BLaER1 (cell line): ENCODE measurements at regions not wholly inside any gene's neighbourhood (a gene's known extent, or its start where the extent isn't known, plus 50 kb on each side); places are given as distances from the start of the nearest gene placed in this dataset.
A peak's percentile ranks its signal among the peaks of the same experiment; 100 is the strongest.

Experiments
- H3K27ac ChIP-seq: shearing (Covaris generic); formaldehyde crosslinking; 2 replicates; pipeline ENCODE4 v1.8.1; 2022
- H3K27me3 ChIP-seq: shearing (Covaris generic); formaldehyde crosslinking; 2 replicates; pipeline ENCODE4 v1.8.1; 2022
- H3K36me3 ChIP-seq: shearing (Covaris generic); formaldehyde crosslinking; 2 replicates; pipeline ENCODE4 v1.8.1; 2022
- H3K4me1 ChIP-seq: shearing (Covaris generic); formaldehyde crosslinking; 2 replicates; pipeline ENCODE4 v1.8.1; 2022
- H3K4me2 ChIP-seq: shearing (Covaris generic); formaldehyde crosslinking; 2 replicates; pipeline ENCODE4 v1.8.1; 2022
- H3K4me3 ChIP-seq: shearing (Covaris generic); formaldehyde crosslinking; 2 replicates; pipeline ENCODE4 v1.8.1; 2022
- H3K9ac ChIP-seq: shearing (Covaris generic); formaldehyde crosslinking; 2 replicates; pipeline ENCODE4 v1.8.1; 2022
- H3K9me3 ChIP-seq: shearing (Covaris generic); formaldehyde crosslinking; 2 replicates; pipeline ENCODE4 v1.8.1; 2022
- H4K20me1 ChIP-seq: shearing (Covaris generic); formaldehyde crosslinking; 2 replicates; pipeline ENCODE4 v1.8.1; 2022
- Cebpa-rat ChIP-seq: shearing (Covaris generic); IDR thresholded peaks from 2 replicates; pipeline ENCODE4 v1.8.1; 2022

GRCh38 chr22:22815397-22816170 is 72.0 kb upstream of the IGLL5 start:
- H3K27ac ChIP-seq: peak overlapping the region; percentile 85
- H3K27me3 ChIP-seq: no peaks in the 10 kb centered on the region
- peak overlapping the region; percentile 51; the same call in 1 of the 2 replicates for H3K9ac ChIP-seq
- peak; percentile 48; the same call in 1 of the 2 replicates for TF ChIP-seq Cebpa-rat
- H3K4me3 ChIP-seq: 0 out of 2 replicates have a peak overlapping the region, but pooled peaks have one; percentile 7
- H4K20me1 ChIP-seq: no peaks in the 10 kb centered on the region
- no peaks in the 10 kb centered on the region for H3K36me3 ChIP-seq
- H3K4me2 ChIP-seq: peak overlapping the region; percentile 89
- H3K4me1 ChIP-seq: peaks cover 94% of the 10 kb centered on the region
- H3K9me3 ChIP-seq: no peaks in the 10 kb centered on the region

- peak overlapping the region; percentile 89 for H3K4me2 ChIP-seq
- no peaks in the 10 kb centered on the region for H4K20me1 ChIP-seq
- no peak for TF ChIP-seq Cebpa-rat
- no peaks in the 10 kb centered on the region for H3K27me3 ChIP-seq
- H3K9me3 ChIP-seq: no peaks in the 10 kb centered on the region
- H3K4me3 ChIP-seq: no peak overlapping the region
- peak overlapping the region; percentile 85 for H3K27ac ChIP-seq
- H3K4me1 ChIP-seq: peaks cover 94% of the 10 kb centered on the region
- no peak overlapping the region for H3K9ac ChIP-seq
- H3K36me3 ChIP-seq: no peaks in the 10 kb centered on the region
Observed at GRCh38 chr22:22816171-22816514, 71.5 kb upstream of the IGLL5 start.

GRCh38 chr22:22816766-22817410 is 70.7 kb upstream of the IGLL5 start:
- peak overlapping the region; percentile 75; the same call in 1 of the 2 replicates for H3K27ac ChIP-seq

GRCh38 chr22:22817468-22818201 is 70.0 kb upstream of the IGLL5 start:
- H4K20me1 ChIP-seq: no peaks in the 10 kb centered on the region
- no peaks in the 10 kb centered on the region for H3K27me3 ChIP-seq
- no peak overlapping the region for H3K9ac ChIP-seq
- no peak overlapping the region for H3K4me3 ChIP-seq
- no peak for TF ChIP-seq Cebpa-rat
- peaks cover 94% of the 10 kb centered on the region for H3K4me1 ChIP-seq
- peak overlapping the region; percentile 89 for H3K4me2 ChIP-seq
- peak overlapping the region; percentile 75; the same call in 1 of the 2 replicates for H3K27ac ChIP-seq
- no peaks in the 10 kb centered on the region for H3K36me3 ChIP-seq
- H3K9me3 ChIP-seq: no peaks in the 10 kb centered on the region

More at GRCh38 chr22:22816766-22817410, 70.7 kb upstream of the IGLL5 start:
- no peaks in the 10 kb centered on the region for H3K9me3 ChIP-seq
- H3K4me1 ChIP-seq: peaks cover 94% of the 10 kb centered on the region
- H3K4me2 ChIP-seq: peak overlapping the region; percentile 89
- no peak overlapping the region for H3K4me3 ChIP-seq
- H4K20me1 ChIP-seq: no peaks in the 10 kb centered on the region
- TF ChIP-seq Cebpa-rat: no peak
- no peaks in the 10 kb centered on the region for H3K36me3 ChIP-seq
- H3K9ac ChIP-seq: no peak overlapping the region
- no peaks in the 10 kb centered on the region for H3K27me3 ChIP-seq

GRCh38 chr22:22818202-22818538 is 69.4 kb upstream of the IGLL5 start:
- Histone ChIP-seq H4K20me1 (no peaks in the 10 kb centered on the region), H3K4me2 (peak overlapping the region; percentile 89), H3K9ac (no peak overlapping the region), H3K9me3 (no peaks in the 10 kb centered on the region), H3K4me1 (peaks cover 97% of the 10 kb centered on the region), H3K36me3 (no peaks in the 10 kb centered on the region), H3K27ac (peak overlapping the region; percentile 75; the same call in 1 of the 2 replicates), H3K27me3 (no peaks in the 10 kb centered on the region), H3K4me3 (no peak overlapping the region)
- no peak for TF ChIP-seq Cebpa-rat

- peaks cover 100% of the 10 kb centered on the region for H3K4me1 ChIP-seq
- no peaks in the 10 kb centered on the region for H3K36me3 ChIP-seq
- peak overlapping the region; percentile 75 for H3K27ac ChIP-seq
- TF ChIP-seq Cebpa-rat: no peak
- no peaks in the 10 kb centered on the region for H3K9me3 ChIP-seq
- H3K9ac ChIP-seq: peak overlapping the region; percentile 44; the same call in 1 of the 2 replicates
- peak overlapping the region; percentile 46 for H3K4me3 ChIP-seq
- H3K4me2 ChIP-seq: peak overlapping the region; percentile 89
- no peaks in the 10 kb centered on the region for H4K20me1 ChIP-seq
- H3K27me3 ChIP-seq: no peaks in the 10 kb centered on the region
Observed at GRCh38 chr22:22818861-22819855, 68.5 kb upstream of the IGLL5 start.

- Histone ChIP-seq H3K9ac (peak overlapping the region; percentile 44; the same call in 1 of the 2 replicates), H3K4me2 (peak overlapping the region; percentile 89), H3K36me3 (no peaks in the 10 kb centered on the region), H3K4me3 (no peak overlapping the region; the same call in 1 of the 2 replicates), H3K9me3 (no peaks in the 10 kb centered on the region), H3K27me3 (no peaks in the 10 kb centered on the region), H4K20me1 (no peaks in the 10 kb centered on the region), H3K4me1 (peaks cover 100% of the 10 kb centered on the region), H3K27ac (peak overlapping the region; percentile 75)
- no peak for TF ChIP-seq Cebpa-rat
Observed at GRCh38 chr22:22820076-22820475, 67.5 kb upstream of the IGLL5 start.

GRCh38 chr22:22820626-22821025 is 67.0 kb upstream of the IGLL5 start:
- no peaks in the 10 kb centered on the region for H4K20me1 ChIP-seq
- H3K36me3 ChIP-seq: no peaks in the 10 kb centered on the region
- H3K9ac ChIP-seq: peak overlapping the region; percentile 44; the same call in 1 of the 2 replicates
- H3K27me3 ChIP-seq: no peaks in the 10 kb centered on the region
- TF ChIP-seq Cebpa-rat: no peak
- peaks cover 100% of the 10 kb centered on the region for H3K4me1 ChIP-seq
- H3K4me3 ChIP-seq: no peak overlapping the region; the same call in 1 of the 2 replicates
- H3K27ac ChIP-seq: peak overlapping the region; percentile 75
- no peaks in the 10 kb centered on the region for H3K9me3 ChIP-seq
- peak overlapping the region; percentile 89 for H3K4me2 ChIP-seq

GRCh38 chr22:22821340-22821739 is 66.3 kb upstream of the IGLL5 start:
- Histone ChIP-seq H3K9me3 (no peaks in the 10 kb centered on the region), H3K4me3 (no peak overlapping the region), H3K27me3 (no peaks in the 10 kb centered on the region), H3K4me2 (peak overlapping the region; percentile 89), H4K20me1 (no peaks in the 10 kb centered on the region), H3K9ac (no peak overlapping the region), H3K36me3 (no peaks in the 10 kb centered on the region), H3K4me1 (peaks cover 100% of the 10 kb centered on the region), H3K27ac (peak overlapping the region; percentile 42; the same call in 1 of the 2 replicates)
- TF ChIP-seq Cebpa-rat: no peak
